TTC549 (cell line): ENCODE measurements at regions not wholly inside any gene's neighbourhood (a gene's known extent, or its start where the extent isn't known, plus 50 kb on each side); places are given as distances from the start of the nearest gene placed in this dataset.

Experiments
- FAIRE-seq: peaks from 2 replicates; lab custom pipeline; 2012; peaks lifted over from hg19 to GRCh38; lab: Jason Lieb, UNC

GRCh38 chr4:13181681-13182080 is 302.5 kb downstream of the RAB28 start:
- no peak for FAIRE-seq

DNA sequence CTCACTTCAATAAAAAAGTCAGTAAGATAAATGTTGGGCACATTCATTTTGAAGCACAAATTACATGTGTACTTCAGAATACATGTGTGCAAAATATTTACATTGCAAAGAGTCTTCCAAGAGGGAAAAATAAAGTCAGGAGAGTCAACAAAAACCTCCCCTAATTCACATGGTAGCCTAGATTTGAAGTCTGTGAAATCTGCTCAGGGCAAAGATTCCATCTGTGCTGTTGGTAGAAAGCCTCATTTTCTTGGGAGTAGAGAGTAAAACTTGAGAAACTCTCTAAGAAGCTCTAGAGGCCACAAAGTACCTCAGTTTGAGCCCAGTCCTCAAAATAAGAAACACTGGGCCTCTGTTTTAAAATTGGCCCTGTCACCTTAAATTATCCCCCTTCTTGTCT is 303.4 kb downstream of the RAB28 start:
- no peak for FAIRE-seq

GRCh38 chr4:13178621-13179020 is 305.5 kb downstream of the RAB28 start:
- FAIRE-seq: no peak

- no peak for FAIRE-seq
Measured at GRCh38 chr4:13176741-13177142, 307.4 kb downstream of the RAB28 start.

GRCh38 chr4:13174926-13175325 is 309.2 kb downstream of the RAB28 start:
- no peak for FAIRE-seq

DNA sequence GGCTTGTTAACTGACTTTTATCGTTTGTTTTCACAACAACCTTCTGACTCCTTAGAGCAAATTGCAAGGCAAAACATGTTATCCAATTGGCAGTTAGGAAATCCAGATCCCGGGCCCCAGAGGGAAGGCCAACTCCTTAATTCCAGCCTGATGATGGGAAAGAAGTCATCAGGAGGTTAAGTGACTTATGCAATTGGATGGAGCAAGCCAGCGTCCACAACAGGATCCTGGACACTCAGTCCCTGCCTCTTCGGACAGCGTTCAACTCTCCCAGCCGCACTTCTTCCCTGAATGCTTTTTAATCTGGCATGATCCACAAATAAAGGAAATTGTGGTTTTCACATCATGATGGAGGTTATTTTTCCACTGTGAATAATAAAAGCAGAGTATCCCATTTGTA is 310.1 kb downstream of the RAB28 start:
- FAIRE-seq: no peak

DNA sequence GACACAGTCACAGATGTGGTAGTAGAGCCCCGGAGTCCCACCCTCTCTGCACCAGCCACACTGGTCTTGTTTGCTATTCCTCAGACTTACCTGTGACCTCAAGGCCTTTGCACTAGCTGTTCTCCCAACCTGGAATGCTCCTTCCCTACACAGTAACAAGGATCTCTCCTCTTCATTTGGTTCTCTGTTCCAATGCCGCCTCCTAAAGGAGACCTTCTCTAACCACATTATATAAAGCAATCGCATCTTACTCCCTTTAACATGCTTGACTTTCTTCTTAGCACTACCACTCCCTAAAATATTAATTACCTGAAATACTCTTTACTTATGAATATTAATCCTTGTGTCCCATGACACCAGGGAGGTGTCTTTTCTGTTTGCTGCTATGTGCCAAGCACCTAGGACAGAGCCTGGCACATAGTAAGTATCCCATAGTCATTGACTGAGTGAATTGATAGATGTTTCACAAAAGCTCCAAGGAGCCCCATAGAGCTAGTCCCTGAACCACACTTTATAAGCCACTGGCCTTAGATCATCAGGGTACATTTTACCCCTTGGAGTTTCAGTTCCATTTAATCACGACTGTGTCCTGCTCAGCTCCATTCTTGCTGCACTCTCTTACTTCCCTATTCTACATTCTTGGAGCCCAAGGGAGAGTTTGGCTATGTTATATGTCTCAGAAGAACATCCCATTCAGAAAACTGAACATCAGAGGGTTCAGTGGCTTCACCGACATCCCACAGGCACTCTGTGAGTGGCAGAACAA is 312.7 kb downstream of the RAB28 start:
- no peak for FAIRE-seq

DNA sequence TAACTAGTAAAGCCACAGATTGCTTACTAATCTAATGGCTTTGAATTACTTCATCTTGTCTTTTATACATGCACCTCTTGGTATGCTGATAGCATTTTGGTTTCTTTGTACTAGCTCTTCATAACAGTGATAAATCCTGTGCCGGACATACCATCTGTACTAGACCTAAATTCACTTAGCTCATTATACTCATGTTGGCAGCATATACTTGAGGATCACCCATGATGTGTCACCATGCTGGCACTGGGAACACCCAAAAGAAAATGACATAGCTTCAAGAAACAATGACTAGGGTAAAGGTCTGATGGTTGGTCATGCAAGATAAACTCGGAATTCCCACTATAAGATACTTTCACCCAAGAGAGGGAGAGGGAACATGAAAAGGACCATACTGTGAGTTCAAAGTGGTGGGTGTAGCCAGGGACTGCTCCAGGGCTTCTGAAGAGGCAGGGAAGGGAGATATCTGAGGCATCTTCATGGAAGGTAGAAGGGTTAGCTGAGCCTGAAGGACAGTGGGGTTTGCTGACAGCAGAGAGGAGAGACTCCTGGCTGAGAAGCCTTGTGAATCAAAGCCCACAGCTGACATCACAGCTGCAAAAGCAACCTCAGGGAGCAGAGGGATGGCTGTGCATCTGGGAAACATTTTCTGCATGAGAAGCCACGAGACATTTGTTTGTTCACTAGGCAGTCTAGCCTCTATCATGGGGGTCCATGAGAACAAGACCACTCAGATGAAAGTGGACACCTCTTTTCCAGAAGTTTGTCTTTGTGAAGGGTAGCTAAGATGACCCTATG is 314.2 kb downstream of the RAB28 start:
- no peak for FAIRE-seq

DNA sequence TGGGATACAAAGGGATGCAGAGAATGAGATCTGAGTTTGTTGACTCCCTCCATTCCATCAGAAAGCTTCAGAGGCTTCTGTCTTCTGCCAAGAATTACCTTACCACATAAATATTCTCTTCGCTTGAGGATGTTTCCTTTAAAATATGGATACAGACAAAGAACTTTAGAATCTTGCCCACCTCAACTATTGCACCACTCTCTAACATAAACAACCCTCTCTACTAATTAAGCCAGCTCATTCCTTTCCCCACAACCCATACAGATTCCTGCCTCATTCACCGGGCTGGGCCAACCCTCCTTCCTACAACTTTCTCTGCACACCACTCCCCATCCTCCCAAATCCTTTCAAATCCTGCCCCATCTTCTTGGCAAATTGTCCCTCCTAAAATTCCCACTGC is 315.8 kb downstream of the RAB28 start:
- FAIRE-seq: no peak

DNA sequence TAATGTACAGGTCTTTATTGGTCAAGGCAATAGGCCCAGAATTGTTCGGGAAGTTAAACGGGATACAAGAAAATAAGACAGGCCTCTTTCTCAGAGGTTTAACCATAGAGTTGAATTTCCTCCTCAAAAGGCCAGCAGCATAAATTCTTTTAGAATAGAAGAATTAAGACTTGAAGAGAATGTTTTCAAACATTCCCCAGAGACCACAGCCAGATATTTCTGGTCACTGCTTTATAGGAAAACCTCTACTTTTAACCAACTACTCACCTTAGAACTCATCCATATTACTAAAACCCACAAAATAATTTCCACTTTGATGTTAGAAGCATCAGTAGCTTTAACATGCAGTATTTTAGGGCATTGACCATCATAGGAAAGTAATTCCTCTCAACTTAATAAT is 317.9 kb downstream of the RAB28 start:
- FAIRE-seq: no peak

DNA sequence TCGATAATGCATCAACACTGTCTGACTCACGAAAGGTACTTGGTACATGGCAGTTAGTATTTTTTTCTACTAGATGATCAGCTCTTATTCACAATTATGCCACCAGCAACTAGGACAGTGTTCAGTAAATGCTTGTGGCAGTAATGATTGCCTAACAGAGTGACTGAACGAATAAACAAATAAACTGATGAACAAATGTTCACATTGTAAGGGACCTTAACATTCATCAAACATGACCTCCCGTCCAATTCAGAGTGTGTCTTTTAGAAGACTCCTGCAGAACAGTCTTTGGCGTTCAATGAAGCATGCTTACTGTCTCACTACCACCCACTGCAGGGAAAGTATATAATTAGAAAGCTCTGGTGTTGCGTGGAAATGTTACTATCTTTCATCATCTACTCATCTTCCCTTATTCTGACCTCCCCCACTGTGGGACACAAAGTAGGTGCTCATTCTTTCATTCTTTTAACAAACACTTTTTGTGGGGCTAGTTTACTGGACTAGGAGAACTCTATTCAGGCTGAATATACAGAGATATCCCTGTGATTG is 319.3 kb downstream of the RAB28 start:
- no peak for FAIRE-seq

- FAIRE-seq: no peak
Measured at GRCh38 chr4:13162886-13163285, 321.3 kb downstream of the RAB28 start.

GRCh38 chr4:13160920-13161319 is 323.2 kb downstream of the RAB28 start:
- FAIRE-seq: no peak

DNA sequence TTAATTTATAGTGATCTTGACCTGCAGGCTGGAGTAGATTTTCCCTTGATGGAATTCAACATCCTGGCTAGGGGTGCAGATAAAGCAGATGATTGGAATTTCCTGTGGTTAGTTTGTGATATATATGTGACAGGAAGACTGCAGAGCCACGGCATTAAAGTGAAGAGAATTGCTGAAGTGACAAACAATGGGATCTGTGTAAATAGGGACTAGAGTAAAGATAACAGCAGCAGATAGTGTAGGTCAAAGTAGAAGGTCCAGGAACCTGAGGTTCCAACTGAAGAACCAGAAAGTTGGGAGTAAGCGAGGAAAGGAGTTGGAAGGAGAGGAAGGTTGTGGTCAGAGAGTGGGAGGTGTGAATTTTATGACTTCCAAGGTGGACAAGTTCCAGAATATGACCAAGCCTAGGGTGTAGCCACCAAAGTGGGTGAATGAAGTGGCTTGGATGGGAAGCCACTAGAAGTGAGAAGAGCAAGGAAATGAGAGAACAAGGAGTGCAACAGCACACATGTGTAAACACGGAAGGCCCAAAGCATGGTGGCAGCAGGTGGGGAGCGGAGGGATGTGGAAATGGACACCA is 325.0 kb downstream of the RAB28 start:
- FAIRE-seq: no peak

- FAIRE-seq: no peak
Measured at GRCh38 chr4:13151194-13151593, 332.9 kb downstream of the RAB28 start.

DNA sequence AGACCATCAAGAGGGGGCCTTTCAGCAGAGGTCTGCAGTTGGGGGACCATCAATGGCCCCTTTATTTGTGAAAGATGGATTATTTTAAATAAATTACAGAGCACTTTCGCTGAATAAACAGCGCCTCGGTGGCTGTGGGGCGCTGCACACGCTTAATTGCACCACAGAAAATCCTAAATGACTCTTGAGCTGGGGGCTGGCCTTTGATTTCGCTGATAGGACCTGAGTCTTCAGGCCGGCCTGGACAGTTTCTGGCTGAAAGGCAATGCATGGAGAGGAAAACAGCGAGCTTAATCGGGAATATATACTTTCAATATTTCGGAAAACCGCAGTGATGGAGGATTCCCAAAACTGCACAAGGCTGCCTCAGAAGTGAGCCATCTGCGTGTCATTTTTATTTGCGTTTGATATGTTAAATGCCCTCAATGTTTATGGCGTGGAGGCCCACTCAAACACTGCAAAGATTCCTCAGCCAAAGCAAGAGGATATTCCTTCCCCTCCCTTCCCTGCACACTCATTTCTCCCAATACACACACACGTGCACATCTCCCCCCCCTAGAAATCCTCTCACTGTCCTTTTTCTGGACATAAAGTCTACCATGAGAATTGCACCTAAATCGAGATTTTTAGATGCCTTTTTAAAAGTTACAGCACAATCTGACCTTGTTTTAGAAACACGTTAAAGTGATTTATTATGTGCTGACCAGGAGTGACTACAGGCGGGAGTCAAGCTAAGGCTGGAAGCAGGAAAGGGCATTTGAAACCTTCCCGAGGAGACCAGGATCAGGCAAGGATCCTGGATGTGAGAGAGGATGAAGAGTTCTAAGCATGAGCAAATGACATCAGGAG is 340.7 kb downstream of the RAB28 start:
- FAIRE-seq: no peak

DNA sequence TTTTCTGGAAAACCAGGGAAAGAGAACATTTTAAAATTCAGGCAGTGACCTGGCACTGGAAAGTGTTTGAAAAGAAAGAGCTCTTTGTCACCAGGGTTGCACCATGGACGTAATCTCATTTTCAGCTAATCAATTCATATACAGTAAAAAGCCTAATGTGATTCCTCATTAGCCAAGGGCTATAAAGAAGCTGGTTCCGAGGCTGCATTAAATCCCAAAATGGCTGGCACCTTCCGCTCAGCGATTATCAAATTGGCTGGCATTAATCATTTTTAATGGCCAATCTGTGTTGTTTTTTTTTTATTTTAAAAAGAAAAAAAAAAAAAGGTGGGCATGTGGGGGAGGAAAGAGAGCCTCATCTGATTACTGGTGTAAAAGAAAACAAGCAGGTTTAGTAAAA is 341.4 kb downstream of the RAB28 start:
- no peak for FAIRE-seq

DNA sequence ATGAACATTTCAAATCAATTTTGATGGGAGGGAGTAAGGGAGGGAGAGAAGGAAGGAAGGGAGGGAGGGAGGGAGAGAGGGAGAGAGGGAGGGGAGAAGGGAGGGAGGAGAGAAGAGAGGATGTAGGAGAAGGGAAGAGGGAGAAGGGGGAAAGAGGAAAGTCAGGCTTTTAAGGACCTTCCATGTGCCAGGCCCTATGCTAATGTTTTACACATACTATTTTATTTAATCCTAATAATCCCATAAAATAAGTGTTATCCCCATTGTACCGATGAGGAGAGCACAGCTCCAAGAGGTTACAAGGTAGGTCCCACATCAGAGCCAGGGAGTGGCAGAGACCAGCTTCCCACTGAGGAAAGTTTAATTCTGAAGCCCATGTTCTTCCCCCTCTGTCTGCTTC is 341.9 kb downstream of the RAB28 start:
- FAIRE-seq: no peak

GRCh38 chr4:13137390-13137789 is 346.8 kb downstream of the RAB28 start:
- FAIRE-seq: no peak

GRCh38 chr4:13133700-13134099 is 350.4 kb downstream of the RAB28 start:
- no peak for FAIRE-seq

GRCh38 chr4:13130848-13131247 is 353.3 kb downstream of the RAB28 start:
- no peak for FAIRE-seq

GRCh38 chr4:13129095-13129494 is 355.0 kb downstream of the RAB28 start:
- no peak for FAIRE-seq
